Loucy (cell line): ENCODE measurements at regions not wholly inside any gene's neighbourhood (a gene's known extent, or its start where the extent isn't known, plus 50 kb on each side); places are given as distances from the start of the nearest gene placed in this dataset.

Experiments
- CTCF ChIP-seq: fragments of 200-600 bp; sonication (generic); conservative IDR thresholded peaks from 2 replicates; pipeline ENCODE4 v1.5.1; 2014; ENCODE audit warnings: mild to moderate bottlenecking, antibody characterized with exemption, low read length
- EZH2phosphoT487 ChIP-seq: fragments of 200-600 bp; IDR thresholded peaks from 2 replicates; pipeline ENCODE4 v1.6.1; 2018; ENCODE audit warnings: antibody characterized with exemption, mild to moderate bottlenecking, moderate library complexity, borderline replicate concordance

- TF ChIP-seq EZH2phosphoT487 (no peak), CTCF (no peak)
These were observed 64.0 kb upstream of the ZNF516 start for GRCh38 chr18:76558881-76559667.
